ENCODE measurements at regions not wholly inside any gene's neighbourhood (a gene's known extent, or its start where the extent isn't known, plus 50 kb on each side); places are given as distances from the start of the nearest gene placed in this dataset.

DNA sequence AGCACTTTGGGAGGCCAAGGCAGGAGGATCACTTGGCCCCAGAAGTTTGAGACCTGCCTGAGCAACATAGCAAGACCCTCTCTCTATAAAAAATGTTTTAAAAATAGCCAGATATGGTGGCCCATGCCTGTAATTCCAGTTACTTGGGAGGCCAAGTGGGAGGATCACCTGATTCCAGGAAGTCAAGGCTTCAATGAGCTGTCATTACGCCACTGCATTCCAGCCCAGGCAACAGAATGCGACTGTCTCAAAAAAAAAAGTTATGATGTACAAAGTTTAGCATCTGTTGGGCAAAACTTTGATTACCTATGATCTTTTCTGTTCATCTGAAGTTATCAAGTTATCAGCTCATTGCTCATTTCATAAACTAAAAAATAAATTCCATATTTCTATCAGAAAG lies 504.1 kb upstream of the PKDCC start:
- TF ChIP-seq CTCF (conservative IDR thresholded peaks at IDR 0.05; ENCODE audit: low read depth, low read length) (no peak), EZH2 (IDR thresholded peaks at IDR 0.05; ENCODE audit: borderline replicate concordance, low read depth, low read length, poor library complexity, severe bottlenecking) (no peak)

Measured in A673 (cell line).